Choroid plexus epithelial cell (primary cell): ENCODE measurements at regions not wholly inside any gene's neighbourhood (a gene's known extent, or its start where the extent isn't known, plus 50 kb on each side); places are given as distances from the start of the nearest gene placed in this dataset.

Experiments used
- DNase-seq: peaks from one replicate; pipeline ENCODE4 v3.0.0-alpha.2; 2010; ENCODE audit warnings: low read depth
- H3K4me3 ChIP-seq: 2 replicates; pipeline ENCODE4 v1.5.1; 2011; ENCODE audit warnings: low read depth, mild to moderate bottlenecking, control low read depth, low read length, moderate library complexity
- TF ChIP-seq, protein P1 (sequence below): conservative IDR thresholded peaks from 2 replicates; pipeline ENCODE4 v1.5.1; 2011; ENCODE audit warnings: low read depth, mild to moderate bottlenecking, control low read depth, inconsistent platforms, low read length, moderate library complexity

- TF ChIP-seq, protein P1, sequence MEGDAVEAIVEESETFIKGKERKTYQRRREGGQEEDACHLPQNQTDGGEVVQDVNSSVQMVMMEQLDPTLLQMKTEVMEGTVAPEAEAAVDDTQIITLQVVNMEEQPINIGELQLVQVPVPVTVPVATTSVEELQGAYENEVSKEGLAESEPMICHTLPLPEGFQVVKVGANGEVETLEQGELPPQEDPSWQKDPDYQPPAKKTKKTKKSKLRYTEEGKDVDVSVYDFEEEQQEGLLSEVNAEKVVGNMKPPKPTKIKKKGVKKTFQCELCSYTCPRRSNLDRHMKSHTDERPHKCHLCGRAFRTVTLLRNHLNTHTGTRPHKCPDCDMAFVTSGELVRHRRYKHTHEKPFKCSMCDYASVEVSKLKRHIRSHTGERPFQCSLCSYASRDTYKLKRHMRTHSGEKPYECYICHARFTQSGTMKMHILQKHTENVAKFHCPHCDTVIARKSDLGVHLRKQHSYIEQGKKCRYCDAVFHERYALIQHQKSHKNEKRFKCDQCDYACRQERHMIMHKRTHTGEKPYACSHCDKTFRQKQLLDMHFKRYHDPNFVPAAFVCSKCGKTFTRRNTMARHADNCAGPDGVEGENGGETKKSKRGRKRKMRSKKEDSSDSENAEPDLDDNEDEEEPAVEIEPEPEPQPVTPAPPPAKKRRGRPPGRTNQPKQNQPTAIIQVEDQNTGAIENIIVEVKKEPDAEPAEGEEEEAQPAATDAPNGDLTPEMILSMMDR: no peak
- DNase-seq: no peak
Measured at GRCh38 chr3:106719583-106719982, 657.7 kb upstream of the CCDC54 start.

GRCh38 chr3:106720510-106720909 is 656.7 kb upstream of the CCDC54 start:
- no peak for DNase-seq
- TF ChIP-seq, protein P1: no peak
- H3K4me3 ChIP-seq: no peak overlapping the region

More at GRCh38 chr3:106719583-106719982, 657.7 kb upstream of the CCDC54 start:
- no peak overlapping the region for H3K4me3 ChIP-seq

- TF ChIP-seq, protein P1: no peak
- peak; percentile 22 for DNase-seq
- H3K4me3 ChIP-seq: no peak overlapping the region
Measured at GRCh38 chr3:106725566-106725965, 651.7 kb upstream of the CCDC54 start.

GRCh38 chr3:106728315-106729098 is 648.7 kb upstream of the CCDC54 start:
- H3K4me3 ChIP-seq: peak overlapping the region; percentile 31
- peak; percentile 97 for DNase-seq
- TF ChIP-seq, protein P1: no peak

- TF ChIP-seq, protein P1: no peak
- H3K4me3 ChIP-seq: no peak overlapping the region
- no peak for DNase-seq
Measured at GRCh38 chr3:106729481-106729880, 647.8 kb upstream of the CCDC54 start.

DNA sequence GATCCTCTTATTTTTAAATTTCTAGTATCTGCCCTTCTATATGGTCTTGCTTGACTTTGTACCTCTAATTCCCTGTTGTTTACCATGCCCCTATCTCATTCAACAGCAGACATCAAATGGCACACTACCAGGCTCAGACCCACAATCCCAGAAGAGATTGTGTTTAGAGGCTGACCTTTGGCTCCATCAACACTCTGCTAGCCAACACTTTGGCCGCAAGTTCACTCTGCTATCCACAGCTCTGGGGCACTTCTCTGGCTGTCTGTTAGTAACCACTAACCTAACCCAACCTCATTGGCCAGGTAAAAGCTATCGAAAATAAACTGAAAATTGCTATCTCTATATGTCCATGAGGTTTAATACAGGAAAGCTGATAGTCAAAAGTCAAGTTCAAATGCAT is 646.0 kb upstream of the CCDC54 start:
- DNase-seq: no peak
- TF ChIP-seq, protein P1: no peak
- no peak overlapping the region for H3K4me3 ChIP-seq

GRCh38 chr3:106734712-106735111 is 642.5 kb upstream of the CCDC54 start:
- no peak overlapping the region for H3K4me3 ChIP-seq
- TF ChIP-seq, protein P1: no peak
- DNase-seq: no peak
